Endothelial cell of umbilical vein (primary cell): ENCODE measurements at regions not wholly inside any gene's neighbourhood (a gene's known extent, or its start where the extent isn't known, plus 50 kb on each side); places are given as distances from the start of the nearest gene placed in this dataset.

Experiments used
- EZH2 ChIP-seq: IDR thresholded peaks from 2 replicates; pipeline ENCODE4 v1.6.1; 2012; ENCODE audit warnings: borderline replicate concordance, low read depth, mild to moderate bottlenecking, moderate library complexity, low read length, inconsistent platforms; ENCODE audit not compliant: severe bottlenecking
- FOS ChIP-seq: IDR thresholded peaks from 2 replicates; pipeline ENCODE4 v1.6.1; 2011; ENCODE audit warnings: mild to moderate bottlenecking, low read length, moderate library complexity, borderline replicate concordance; ENCODE audit not compliant: insufficient read depth
- GATA2 ChIP-seq: IDR thresholded peaks from 2 replicates; pipeline ENCODE4 v1.7.0; 2011; ENCODE audit warnings: low read depth, mild to moderate bottlenecking, moderate library complexity, mixed read lengths, low read length; ENCODE audit not compliant: insufficient read length, insufficient read depth
- JUN ChIP-seq: IDR thresholded peaks from 2 replicates; pipeline ENCODE4 v1.6.1; 2011; ENCODE audit warnings: borderline replicate concordance, low read depth; ENCODE audit not compliant: insufficient read length, insufficient read depth
- MYC ChIP-seq: IDR thresholded peaks from one replicate; pipeline ENCODE4 v1.6.1; 2011; ENCODE audit warnings: mild to moderate bottlenecking, low read depth, low read length
- POLR2A ChIP-seq: IDR thresholded peaks from 2 replicates; pipeline ENCODE4 v1.6.1; 2012; ENCODE audit warnings: low read depth, mild to moderate bottlenecking, control low read depth, low read length
- POLR2AphosphoS5 ChIP-seq: IDR thresholded peaks from 2 replicates; pipeline ENCODE4 v1.6.1; 2012; ENCODE audit warnings: low read depth, mild to moderate bottlenecking, control low read depth, low read length, moderate library complexity; ENCODE audit not compliant: insufficient read depth
- TF ChIP-seq, protein P1 (sequence below), 2 donors: IDR thresholded peaks; 1 replicate in 1 of 2; 2 replicates in 1 of 2; pipeline ENCODE4 v1.5.1; 2011; ENCODE audit warnings: low read length in 2 of 2, mild to moderate bottlenecking in 2 of 2, moderate library complexity in 2 of 2, control low read depth in 1 of 2, inconsistent platforms in 1 of 2, low read depth in 1 of 2; ENCODE audit not compliant: insufficient read depth in 1 of 2; ENCODE audit errors: extremely low read depth in 1 of 2
- TF ChIP-seq, protein P2 (sequence below): IDR thresholded peaks from 2 replicates; pipeline ENCODE4 v1.6.1; 2011; ENCODE audit not compliant: insufficient read depth, insufficient read length

DNA sequence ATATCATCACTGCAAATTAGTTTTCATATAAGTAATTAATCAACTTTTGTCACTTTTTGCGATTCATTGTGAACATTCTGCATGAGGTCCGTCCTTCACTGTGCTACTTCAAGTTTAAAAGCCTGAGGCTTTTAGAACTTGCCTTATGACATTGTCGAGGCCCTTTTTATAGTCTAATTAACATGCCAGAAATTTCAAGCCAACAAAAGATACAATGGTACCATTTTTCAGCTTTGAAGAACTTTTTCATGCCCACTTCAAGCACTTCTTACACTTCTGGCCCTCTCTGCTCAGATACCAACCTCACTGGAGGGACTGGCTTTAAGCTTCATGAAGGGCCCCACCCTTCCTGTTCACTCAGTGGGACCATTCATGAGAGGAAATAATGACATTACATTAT, 323.1 kb downstream of the TPBG start:
- TF ChIP-seq, protein P1, sequence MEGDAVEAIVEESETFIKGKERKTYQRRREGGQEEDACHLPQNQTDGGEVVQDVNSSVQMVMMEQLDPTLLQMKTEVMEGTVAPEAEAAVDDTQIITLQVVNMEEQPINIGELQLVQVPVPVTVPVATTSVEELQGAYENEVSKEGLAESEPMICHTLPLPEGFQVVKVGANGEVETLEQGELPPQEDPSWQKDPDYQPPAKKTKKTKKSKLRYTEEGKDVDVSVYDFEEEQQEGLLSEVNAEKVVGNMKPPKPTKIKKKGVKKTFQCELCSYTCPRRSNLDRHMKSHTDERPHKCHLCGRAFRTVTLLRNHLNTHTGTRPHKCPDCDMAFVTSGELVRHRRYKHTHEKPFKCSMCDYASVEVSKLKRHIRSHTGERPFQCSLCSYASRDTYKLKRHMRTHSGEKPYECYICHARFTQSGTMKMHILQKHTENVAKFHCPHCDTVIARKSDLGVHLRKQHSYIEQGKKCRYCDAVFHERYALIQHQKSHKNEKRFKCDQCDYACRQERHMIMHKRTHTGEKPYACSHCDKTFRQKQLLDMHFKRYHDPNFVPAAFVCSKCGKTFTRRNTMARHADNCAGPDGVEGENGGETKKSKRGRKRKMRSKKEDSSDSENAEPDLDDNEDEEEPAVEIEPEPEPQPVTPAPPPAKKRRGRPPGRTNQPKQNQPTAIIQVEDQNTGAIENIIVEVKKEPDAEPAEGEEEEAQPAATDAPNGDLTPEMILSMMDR (IDR thresholded peaks at IDR 0.05; ENCODE audit: extremely low read depth in 1 of 2, insufficient read depth in 1 of 2, low read depth in 1 of 2, low read length in 2 of 2) = no peak
- TF ChIP-seq POLR2AphosphoS5 = no peak
- TF ChIP-seq, protein P2, sequence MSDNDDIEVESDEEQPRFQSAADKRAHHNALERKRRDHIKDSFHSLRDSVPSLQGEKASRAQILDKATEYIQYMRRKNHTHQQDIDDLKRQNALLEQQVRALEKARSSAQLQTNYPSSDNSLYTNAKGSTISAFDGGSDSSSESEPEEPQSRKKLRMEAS = no peak
- no peak for TF ChIP-seq POLR2A
- no peak for TF ChIP-seq GATA2
- TF ChIP-seq MYC = no peak
- TF ChIP-seq EZH2 = no peak
- no peak for TF ChIP-seq FOS
- no peak for TF ChIP-seq JUN
